Body of pancreas (tissue), 4 donors: ENCODE measurements at regions not wholly inside any gene's neighbourhood (a gene's known extent, or its start where the extent isn't known, plus 50 kb on each side); places are given as distances from the start of the nearest gene placed in this dataset.

Experiments
- POLR2A ChIP-seq, 3 donors: fragments of 450-650 bp; IDR thresholded peaks; one replicate each; pipeline ENCODE4 v1.6.1; 2016; ENCODE audit warnings: antibody characterized with exemption in 3 of 3, mild to moderate bottlenecking in 2 of 3
- TF ChIP-seq, protein P1 (sequence below), 7 experiments: fragments of 450-650 bp in 4 of 7; fragments of 200-600 bp in 3 of 7; sonication (generic) in 3 of 7; IDR thresholded peaks; one replicate each; pipeline ENCODE4 v1.5.1; 2016 to 2019; ENCODE audit warnings: antibody characterized with exemption in 7 of 7

DNA sequence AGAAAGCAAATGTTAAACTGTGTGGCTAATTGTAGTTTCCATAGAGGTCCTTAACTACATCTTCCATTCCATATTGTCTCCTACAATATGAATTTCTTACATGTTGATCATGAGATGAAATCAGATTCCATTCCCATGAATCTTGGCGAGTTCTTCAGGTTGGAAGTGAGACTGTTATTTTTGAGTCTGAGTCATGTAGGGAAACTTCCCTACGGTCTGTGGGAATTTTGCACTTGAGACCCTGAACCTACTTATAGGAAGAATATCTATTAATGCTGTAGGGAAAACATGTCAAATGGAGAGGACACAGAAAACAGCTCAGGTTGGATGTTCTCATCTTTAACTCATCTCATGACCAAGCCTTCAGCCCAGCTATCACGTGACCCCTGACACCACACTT lies 1226.0 kb downstream of the CDY2B start:
- TF ChIP-seq, protein P1, sequence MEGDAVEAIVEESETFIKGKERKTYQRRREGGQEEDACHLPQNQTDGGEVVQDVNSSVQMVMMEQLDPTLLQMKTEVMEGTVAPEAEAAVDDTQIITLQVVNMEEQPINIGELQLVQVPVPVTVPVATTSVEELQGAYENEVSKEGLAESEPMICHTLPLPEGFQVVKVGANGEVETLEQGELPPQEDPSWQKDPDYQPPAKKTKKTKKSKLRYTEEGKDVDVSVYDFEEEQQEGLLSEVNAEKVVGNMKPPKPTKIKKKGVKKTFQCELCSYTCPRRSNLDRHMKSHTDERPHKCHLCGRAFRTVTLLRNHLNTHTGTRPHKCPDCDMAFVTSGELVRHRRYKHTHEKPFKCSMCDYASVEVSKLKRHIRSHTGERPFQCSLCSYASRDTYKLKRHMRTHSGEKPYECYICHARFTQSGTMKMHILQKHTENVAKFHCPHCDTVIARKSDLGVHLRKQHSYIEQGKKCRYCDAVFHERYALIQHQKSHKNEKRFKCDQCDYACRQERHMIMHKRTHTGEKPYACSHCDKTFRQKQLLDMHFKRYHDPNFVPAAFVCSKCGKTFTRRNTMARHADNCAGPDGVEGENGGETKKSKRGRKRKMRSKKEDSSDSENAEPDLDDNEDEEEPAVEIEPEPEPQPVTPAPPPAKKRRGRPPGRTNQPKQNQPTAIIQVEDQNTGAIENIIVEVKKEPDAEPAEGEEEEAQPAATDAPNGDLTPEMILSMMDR (IDR thresholded peaks at IDR 0.05), result no peak
- no peak for TF ChIP-seq POLR2A (IDR thresholded peaks at IDR 0.05)
